OCI-LY1 (cell line): ENCODE measurements at regions not wholly inside any gene's neighbourhood (a gene's known extent, or its start where the extent isn't known, plus 50 kb on each side); places are given as distances from the start of the nearest gene placed in this dataset.

Experiments used
- CTCF ChIP-seq: fragments of 200-600 bp; sonication (generic), shearing (Covaris generic); IDR thresholded peaks from 2 replicates; pipeline ENCODE4 v1.5.1; 2017; ENCODE audit warnings: mild to moderate bottlenecking, antibody characterized with exemption, low read length, moderate library complexity, mixed read lengths
- EZH2 ChIP-seq: fragments of 200-600 bp; sonication (generic), shearing (Covaris generic); IDR thresholded peaks from 2 replicates; pipeline ENCODE4 v1.8.0; 2017; ENCODE audit warnings: borderline replicate concordance, mixed run types, mild to moderate bottlenecking, antibody characterized with exemption, low read length, moderate library complexity, mixed read lengths

DNA sequence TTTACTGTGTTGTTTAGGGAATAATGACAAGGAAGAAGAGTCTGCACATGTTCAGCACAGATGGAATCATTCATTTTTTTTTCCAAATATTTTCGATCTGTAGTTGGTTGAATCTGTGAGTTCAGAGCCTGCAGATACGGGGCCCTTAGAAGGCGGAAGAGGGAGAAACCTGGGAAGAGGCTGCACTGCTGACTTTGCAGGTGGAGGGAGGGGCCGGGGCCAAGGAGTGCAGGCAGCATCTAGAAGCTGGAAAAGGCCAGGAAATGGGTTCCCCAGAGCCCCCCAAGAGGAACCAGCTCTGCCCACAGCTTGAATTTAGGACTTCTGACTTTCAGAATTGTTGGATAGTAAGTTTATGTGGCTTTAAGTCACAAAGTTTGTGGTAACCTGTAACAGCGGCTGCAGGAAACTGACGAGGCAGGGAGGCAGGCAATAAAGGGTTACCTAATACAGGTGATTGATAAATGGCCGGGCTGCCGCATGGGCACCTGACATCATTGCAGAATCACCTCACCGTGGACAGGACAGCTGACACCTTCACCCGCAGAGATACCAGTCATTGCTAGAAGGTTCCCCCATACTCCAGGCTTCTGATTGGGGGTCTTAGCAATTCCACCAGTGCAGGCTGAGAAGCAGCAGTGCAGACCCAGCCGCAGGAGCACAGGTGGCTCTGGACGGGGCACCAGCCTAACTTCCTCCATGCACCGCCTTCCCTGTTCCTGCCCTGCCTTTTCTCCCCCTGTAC, 181.3 kb downstream of the IRF8 start:
- TF ChIP-seq EZH2 (no peak), CTCF (no peak)
